HG03457 (cell line): ENCODE measurements at regions not wholly inside any gene's neighbourhood (a gene's known extent, or its start where the extent isn't known, plus 50 kb on each side); places are given as distances from the start of the nearest gene placed in this dataset.
"Not testable (repeated sequence)": the region's sequence is repeated elsewhere in the genome, so short reads cannot be mapped to it uniquely, and the experiment has no call there.

Experiments used
- ATAC-seq: cut with Tn5 transposase; IDR thresholded peaks from one replicate; pipeline ENCODE4 v1.9.1; 2021; ENCODE audit warnings: moderate number of reproducible peaks; ENCODE audit not compliant: unreplicated experiment

DNA sequence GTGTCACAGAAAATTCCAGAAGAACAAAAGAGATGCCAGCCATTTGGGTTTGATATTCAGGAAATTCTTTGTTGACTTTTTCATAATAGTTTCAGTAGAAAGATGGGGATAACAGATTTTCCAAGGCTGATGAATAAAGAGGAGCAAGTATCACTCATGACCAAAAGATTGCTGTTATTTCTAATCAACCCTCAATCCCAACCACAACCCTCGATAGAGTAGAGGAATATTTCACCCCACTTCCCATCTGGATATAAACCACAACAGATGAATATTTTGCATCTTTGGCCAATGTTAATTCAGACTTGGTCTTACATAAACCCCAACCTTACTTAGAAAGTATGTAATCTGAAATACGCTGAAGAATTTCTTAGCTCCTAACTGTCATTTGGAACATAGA, 232.4 kb downstream of the SEC16B start:
- no peak for ATAC-seq

DNA sequence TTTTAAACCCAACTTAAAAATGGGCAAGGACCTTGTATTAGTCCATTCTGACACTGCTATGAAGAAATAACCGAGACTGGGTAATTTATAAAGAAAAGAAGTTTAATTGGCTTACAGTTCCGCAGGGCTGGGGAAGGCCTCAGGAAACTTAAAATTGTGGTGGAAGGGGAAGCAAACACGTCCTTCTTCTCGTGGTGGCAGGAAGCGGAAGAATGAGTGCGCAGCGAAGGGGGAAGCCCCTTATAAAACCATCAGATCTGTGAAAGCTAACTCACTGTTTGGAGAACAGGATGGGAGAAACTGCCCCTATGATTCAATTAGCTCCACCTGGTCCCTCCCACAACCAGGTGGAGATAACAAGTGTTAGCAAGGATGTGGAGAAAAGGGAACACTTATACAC, 237.7 kb downstream of the SEC16B start:
- ATAC-seq = no peak

DNA sequence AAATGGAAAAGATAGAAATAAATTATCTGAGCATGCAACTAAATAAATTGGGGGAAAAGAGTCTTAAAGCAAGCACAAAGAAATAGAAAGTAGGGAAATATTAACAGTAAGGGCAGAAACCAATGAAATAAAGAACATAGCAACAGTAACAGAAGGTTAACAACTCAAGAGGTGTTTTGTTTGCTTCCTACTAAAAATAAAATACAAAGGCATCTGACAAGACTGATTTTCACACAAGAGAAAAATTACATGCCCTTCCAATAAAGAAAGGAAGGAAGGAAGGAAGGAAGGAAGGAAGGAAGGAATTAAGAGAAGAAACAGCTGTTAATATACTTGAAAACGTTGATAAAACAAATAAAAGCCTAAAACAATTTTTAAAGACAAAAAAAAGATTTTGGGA, 240.2 kb downstream of the SEC16B start:
- no peak for ATAC-seq

DNA sequence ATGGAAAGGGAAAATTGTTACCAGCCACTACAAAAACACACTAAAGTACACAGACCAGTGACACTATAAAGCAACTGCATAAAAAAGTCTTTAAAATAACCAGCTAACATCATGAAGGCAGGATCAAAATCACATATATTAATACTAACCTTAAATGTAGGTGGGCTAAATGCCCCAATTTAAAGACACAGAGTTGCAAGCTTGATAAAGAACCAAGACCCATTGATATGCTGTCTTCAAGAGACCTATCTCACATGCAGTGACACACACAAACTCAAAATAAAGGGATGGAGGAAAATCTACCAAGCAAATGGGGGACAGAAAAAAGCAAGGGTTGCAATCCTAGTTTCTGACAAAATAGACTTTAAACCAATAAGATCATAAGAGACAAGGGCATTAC, 246.3 kb downstream of the SEC16B start:
- no peak for ATAC-seq

DNA sequence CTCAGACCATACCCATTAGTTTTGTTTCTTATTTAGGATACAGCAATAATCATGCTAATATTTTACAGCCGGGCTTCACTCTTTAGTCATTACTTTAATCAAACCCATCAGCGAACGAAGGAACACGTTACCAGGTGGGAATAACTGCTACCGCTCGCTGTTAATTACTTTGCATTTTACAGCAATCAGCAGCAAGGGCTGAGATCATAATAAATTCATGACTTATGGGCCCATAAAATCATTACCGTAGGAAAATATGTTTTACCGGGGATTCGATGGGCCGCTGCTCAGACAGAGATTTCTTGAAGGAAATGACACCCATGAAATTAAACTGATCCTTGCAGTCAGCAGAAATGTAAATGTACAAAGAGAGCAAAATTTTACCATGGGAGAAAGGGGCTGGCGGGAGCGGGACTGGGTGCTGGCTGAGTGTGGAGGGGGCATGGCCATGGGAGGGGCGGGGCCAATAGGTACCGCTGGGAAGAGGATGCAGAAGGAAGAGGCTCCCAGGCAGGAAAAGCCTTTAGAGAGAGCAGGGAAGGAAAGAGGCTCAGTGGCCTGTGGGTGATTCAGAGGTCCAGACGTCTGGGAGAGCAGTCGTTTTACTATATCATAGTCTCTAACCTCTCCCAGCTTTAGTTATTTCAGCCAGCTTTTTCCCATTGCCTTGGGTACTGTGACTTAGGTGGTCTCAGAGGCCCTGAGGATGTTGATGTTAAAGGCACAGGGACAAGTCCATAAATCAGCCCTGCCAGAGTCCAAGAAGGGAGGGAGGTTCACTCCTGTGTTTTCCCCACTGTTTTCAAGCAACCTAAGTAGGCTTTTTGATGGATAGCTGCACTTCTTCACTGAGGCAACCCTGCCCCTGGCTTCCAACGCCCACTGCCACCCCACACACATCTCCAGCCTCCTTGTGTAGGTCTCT, 258.9 kb downstream of the SEC16B start:
- ATAC-seq = no peak

DNA sequence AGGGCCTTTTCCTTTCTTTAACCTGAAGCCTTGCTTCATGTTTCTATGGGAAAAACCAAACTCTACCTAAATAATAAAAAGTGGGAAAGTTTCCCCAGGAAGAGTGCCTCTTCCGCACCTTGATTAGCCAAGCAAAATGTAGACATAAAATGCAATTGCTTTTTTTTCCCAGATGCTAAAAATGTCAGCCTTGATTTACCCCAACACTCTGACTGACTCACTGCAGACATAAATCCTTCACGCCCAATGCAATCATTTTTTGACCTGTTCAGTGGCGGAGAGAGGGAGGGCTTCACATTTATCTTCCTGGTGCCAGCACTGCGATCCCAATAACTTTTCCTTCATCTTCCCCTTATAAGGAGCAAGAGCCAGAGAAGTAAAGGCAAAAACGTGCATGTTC, 261.5 kb downstream of the SEC16B start:
- ATAC-seq = no peak

DNA sequence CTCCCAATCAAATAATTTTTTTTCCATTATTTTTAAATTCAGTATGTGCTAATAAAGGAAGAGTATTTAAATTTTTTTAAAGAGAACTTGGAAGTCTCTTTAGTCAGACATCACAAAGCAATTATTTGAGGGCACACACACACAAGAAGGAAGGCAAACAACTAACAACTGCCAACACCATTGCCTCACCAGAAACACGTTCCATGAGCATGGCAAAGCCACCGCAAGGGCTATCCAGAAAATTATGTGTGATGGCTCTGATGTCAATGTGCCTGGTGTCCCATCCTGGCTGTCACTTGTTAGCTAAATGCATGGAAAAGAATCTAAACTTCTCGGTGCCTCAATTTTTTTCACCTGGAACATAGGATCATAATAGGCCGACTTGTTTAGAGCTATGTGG, 262.9 kb downstream of the SEC16B start:
- ATAC-seq = no peak

DNA sequence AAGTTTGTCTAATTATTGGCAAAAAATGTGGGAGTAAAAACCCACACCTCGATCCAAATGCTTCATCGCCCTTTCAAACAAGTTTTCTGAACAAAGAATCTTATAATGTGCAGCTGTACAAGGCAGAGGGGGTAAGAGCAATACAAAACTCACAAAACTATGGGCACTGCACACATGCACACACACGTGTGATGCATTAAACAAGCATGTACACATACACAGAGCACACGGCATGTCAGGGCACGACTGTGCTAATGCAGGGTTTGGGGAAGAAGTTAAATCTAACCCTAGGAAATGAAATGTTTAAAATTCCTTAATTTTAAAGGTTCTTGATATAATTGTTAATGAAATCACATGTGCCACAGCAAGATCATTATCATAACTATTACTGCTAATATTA, 264.0 kb downstream of the SEC16B start:
- no peak for ATAC-seq

DNA sequence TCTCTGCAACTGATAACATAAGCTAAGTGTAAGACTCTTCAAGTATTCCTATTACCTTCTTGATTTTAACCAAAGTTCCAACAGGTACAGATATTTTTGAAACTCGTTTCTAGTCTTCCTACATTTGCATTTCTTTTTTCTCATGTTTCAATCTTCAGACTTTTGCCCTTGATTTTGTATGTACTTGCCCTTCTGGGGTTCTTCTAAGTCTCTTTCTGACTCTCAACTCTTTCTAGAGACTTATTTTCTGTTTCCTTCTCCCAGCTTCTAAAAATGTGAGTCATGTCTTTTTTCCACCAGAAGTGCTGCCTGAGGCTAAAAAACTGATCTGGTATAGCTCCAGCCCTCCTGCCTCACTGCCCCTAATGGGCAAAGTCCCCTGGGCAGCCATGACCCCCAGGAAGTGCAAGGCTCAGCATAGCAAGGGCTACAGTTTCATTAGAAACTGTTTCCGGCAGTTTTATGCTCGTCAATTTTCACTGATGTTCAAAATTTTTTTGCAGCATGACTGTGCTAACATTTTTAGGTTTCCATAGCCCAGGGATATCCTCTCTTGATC, 265.9 kb downstream of the SEC16B start:
- no peak for ATAC-seq

DNA sequence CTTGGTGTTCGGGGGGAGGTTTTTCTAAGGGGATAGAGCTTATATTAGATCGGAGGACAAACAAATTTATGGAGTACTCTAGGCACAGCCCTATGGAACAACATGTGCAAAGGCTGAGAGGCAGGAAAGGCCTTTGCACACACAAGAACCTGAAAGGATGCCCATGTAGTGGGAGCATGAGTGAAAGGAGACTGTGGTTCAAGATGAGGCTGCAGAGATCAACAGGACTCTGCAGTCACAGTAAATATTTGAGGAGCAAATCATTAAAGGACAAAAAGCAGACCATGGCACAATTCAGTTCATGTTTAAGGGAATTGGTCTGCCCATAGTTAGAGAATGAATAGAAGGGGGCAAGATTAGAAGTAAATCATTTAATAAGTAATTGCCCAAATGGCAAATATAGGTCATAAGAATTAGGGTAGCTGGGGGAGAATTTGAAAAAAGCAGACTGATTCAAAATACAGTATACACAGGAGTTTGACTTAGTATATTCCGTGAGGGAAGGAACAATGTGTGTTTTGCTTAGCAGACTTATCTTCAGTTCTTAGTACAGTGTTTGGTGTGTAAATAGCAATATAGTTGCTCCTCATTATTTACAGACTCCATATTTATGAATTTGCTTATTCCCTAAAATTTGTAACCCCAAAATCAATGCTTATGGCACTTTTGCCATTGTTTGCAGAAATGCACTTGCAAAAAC, 268.1 kb downstream of the SEC16B start:
- ATAC-seq = no peak

DNA sequence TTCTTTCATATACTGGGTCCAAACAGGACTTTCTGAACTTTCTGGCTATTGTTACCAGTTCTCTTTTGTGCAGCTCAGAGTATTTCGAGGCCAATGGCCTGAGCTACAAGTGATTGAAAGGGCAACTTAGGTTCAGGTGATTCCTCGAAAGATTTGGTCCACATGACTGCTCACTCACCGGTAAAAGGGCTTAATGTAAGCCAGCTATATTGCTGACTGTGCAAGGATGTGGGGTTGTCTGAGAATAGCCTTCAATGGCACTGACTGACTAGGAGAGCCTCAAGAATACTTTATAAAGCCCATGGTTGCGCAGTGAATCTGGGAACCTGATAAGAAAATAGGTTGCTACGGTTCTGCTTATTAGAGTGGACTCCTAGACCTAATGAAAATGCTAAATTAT, 269.0 kb downstream of the SEC16B start:
- no peak for ATAC-seq

DNA sequence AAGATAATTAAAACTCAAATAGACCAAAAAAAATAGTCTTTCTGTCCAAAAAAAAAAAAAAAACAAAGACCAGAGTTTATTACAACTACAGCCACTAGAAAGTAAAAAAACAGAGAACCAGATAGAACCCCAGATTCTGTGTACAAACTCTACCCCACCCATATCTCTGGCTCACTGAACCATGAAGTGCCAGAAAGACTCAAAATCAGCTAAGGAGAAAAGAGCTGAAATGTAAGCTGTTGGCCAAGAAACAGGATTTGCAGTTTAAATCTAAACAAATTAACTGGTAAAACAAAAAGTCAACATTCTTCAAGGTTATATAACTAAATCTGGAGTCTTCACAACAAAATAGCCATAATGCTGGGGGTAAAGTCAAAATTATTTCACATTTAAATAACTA, 278.9 kb downstream of the SEC16B start:
- ATAC-seq = no peak

DNA sequence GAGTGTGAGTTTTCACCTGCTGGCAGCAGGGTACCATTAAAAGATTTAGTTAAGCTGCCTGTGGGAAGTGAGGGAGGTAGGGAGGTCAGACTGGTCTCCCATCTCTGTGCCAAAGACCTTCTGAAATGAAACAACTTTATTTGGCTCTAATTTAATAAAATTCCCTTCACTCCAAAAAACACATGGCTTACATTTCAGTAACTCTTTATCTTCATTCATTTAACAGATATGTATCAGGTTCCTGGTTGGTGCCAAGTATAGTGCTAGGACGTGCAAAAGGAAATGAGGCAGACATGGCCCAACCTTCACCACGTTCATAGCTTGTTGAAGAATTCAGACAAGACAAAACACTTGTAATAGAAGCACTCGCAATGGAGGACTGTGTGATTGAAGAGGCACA, 282.3 kb downstream of the SEC16B start:
- no peak for ATAC-seq

DNA sequence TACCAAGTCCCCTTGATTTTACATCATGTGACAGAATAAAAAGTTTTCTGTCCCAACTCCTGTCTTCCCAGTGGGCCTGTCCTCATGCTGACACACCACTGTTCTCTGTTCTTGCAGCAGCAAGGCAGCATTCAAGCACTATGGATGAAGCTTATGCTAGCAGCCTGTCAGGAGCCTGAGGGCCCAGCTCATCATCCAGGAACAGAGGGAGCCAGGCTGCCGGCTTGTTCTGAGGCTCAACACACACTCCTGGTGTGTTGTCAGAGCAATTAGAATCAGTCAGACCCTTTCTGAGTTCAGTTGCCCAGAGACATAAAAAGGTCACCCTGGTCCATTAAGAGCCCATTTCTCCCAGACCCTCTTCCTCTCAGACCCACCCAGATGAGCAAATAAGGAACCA, 282.9 kb downstream of the SEC16B start:
- no peak for ATAC-seq

DNA sequence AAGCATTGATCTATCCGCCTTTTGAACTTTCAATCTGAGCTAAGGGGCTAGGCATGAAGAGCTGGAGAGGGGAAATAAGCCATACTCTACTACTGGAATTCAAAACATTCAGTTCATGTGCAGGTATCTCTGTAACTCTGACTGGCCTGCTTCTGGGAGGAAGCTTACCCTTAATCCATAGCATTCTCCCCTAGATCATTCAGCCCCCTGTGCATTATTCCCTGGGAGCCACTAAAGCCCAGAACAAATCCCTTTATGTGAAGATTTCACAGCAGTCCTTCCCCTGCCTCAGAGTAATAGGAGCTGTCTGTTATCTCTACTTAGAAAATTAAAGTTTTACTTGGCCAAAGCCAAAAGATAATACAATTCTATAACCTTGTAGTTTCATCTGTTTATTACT, 300.7 kb downstream of the SEC16B start:
- no peak for ATAC-seq

DNA sequence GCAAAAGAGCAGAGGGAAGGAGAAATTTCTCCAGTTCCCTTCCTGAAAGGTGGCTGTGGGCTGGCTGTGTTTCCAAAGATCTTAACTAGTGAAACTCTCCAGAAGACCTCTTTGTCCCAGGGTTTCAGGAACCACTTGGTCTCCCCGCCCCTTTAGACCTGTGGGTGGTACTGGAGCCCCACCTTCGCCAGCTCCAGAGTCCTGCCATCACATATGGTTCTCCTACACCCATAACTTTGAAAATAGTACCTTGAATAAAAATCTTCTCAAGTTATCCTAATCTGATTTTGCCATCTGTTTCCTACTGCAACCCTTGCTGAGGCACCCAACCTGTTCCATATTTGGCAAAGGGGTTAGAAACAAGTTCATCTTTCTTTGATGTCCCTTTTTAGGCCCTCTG, 303.9 kb downstream of the SEC16B start:
- ATAC-seq = no peak

DNA sequence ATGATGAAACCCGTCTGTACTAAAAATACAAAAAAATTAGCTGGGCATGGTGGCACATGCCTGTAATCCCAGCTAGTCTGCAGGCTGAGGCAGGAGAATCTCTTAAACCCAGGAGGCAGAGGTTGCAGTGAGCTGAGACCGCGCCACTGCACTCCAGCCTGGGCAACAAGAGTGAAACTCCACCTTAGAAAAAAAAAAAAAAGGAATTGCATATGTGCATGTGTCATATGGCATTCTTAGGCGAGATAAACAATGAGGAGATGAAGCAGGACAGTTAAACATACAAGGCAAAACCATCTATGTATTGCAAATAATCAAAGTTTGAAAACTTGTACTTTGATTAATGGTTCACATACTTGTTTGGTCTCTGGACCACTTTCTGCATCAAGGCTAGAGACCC, 305.1 kb downstream of the SEC16B start:
- not testable (repeated sequence) for ATAC-seq

DNA sequence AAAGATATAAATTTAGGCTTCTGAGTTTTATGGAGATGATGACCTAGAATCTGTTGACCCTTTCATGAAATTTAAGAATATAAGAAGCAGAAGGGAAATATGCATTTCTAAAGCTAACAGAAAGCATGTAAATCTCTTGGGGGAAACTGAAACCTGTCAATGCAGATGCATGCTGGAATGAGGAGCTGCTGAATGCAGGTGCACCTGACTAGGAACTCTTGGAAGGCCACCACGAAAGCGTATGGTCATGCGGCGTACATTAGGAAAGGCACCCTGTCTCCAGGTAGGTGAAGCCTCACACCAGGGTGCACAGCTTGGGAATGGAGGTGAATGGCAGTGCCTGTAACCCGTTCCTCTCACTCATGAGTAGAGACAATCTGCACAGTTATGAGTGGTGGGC, 309.7 kb downstream of the SEC16B start:
- ATAC-seq = no peak

DNA sequence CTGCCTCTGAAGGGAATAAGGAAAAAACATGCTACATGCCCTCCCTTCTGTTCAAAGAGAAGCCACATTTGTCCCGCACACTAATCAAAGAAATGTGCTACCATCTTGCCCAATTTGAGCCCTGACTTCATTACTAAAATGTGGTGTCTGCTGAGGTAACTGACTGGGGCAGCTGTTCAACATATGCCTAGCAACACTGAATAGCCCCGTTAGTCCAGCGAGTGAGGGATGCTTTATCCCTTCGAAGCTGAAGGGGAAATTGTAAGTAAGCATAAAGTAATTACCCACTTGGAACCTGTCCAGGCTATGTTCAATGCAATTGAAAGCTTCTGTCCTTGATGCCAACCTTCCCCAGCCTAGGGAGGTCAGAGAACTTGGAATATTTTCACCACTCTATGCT, 310.6 kb downstream of the SEC16B start:
- ATAC-seq = no peak

DNA sequence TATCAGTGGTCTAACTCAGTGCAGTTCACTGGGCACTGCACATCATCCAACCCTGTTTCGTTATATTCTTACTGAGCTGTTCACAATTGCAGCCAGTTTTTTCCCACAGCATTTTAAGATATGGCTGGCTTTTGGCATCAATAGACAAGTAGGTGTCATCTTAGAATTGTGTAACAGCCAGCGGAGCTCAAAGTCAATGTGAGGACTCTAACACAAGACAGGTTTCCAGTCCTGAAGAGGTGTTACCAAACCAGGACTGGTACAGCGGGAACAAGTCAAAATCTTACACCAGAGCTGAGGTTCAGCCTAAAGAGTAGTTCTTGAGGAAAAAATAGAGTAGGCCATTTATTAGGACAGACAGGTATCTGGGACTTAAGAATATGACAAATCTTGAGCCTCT, 313.3 kb downstream of the SEC16B start:
- no peak for ATAC-seq

DNA sequence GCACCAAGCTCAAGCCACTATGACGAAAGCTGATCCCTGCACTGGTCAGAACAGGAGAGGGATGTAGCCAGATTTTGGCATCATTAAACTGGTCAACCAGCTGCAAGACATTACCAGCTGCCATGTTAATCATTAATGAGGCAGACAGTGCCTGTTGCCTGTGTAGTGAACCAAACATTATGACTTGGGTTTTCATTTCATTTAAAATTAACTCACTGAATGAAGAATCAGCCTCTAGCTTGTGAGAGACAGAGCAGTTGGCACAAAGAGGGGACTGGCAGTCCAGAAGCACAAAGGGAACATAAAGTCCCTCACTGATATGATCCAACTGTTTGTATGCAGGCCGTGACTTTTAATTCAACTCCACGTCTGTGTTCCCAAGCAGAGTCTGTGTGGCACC, 318.9 kb downstream of the SEC16B start:
- no peak for ATAC-seq

DNA sequence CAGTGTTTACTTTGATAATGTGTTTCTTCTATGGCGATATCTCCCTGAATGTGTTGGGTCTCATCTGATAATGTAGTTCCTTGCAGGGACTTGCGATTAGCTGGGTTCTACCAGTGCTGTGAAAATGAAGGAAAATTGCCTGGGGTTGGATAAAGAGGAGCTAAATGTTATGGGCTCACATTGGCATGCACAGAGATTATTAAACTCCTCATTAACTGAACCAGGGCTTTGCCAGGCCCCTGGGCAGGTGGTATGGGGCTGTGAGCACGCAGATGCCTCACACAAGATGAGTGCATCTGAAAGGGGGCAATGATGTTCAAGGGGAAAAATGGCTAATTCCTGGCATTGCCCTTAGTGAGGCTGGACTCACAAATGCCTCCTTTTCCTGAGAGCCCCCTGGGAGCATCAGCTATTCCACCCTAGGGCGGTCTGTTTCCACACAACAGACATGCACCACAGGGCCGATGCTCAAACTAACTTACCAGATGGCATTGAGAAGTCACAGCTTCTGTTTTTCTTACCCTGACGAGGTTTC, 321.1 kb downstream of the SEC16B start:
- ATAC-seq = no peak
